SIG-M5 (cell line): ENCODE measurements at regions not wholly inside any gene's neighbourhood (a gene's known extent, or its start where the extent isn't known, plus 50 kb on each side); places are given as distances from the start of the nearest gene placed in this dataset.
"Not testable (repeated sequence)": the region's sequence is repeated elsewhere in the genome, so short reads cannot be mapped to it uniquely, and the experiment has no call there.

Experiments used
- DNase-seq: peaks from one replicate; lab custom pipeline; 2025; lab: John Stamatoyannopoulos, UW

GRCh38 chr2:217593732-217594131 lies 409.1 kb downstream of the TNS1 start:
- DNase-seq, result no peak

GRCh38 chr2:217588266-217588665 lies 414.5 kb downstream of the TNS1 start:
- DNase-seq, result no peak

DNA sequence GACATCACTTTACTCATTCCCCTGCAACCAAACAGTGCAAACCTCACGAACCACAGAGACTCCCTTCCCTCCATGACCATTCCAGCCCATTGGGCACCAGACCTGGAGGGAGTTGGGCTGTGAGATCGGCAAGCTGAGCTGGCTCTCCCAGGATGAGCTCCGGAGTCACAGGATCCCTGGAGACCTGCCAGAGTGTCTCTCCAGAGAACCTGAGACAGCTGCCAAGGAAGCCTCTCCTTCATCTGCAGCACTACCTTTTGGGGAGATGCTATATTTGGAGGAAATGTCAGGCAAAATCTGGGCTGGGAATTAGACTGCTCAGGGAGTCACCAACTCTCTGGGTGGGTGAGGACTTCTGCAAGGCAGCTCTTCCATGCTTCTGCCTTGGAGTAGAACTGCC lies 417.4 kb downstream of the TNS1 start:
- DNase-seq, result no peak

DNA sequence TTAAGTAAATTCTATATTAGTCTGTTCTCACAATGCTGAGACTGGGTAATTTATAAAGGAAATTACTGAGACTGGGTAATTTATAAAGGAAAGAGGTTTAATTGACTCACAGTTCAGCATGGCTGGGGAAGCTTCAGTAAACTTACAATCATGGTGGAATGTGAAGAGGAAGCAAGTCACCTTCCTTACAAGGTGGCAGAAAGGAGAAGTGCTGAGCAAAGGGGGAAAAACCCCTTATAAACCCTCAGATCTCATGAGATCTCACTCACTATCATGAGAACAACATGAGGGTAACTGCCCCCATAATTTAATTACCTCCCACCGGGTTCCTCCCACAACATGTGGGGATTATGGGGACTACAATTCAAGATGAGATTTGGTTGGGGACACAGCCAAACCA lies 422.4 kb downstream of the TNS1 start:
- not testable (repeated sequence) for DNase-seq

DNA sequence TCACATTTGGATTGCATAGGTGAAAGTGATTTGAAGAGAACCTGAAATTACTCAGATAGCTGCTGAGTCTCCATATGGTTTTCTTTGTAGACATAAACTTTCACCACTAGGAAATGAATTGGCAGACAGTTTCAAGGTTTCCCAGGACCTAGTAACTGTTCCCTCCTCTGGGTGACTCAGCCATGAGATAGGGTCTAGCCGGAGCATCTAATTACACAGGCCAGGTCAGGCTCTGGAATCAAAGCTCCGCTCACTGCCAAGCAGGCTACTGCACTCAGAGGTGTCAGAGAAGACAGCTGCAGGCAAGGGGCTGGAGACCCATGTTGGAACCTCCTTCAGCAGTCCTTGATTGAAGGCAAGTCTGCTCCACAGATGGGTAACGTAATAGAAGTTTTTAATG lies 429.2 kb downstream of the TNS1 start:
- no peak for DNase-seq

DNA sequence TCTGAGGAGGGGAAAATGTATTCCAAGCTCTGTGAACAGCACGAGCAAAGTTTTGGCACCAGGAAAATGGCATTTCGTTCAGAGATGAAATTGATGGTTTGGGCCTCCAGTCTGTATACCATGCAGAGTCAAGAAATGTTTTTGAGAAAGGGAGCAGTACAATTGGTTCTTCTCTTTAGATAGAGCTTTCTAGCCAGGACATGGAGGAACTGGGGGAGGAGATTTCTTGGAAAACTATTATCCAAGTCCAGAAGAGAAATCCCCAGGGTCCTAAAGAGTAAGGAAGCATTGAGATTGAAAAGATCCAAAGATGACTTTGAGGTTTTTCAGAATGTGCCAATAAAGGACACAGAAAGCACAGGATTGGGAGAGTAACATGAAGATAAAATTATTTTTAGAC lies 432.4 kb downstream of the TNS1 start:
- DNase-seq, result no peak

DNA sequence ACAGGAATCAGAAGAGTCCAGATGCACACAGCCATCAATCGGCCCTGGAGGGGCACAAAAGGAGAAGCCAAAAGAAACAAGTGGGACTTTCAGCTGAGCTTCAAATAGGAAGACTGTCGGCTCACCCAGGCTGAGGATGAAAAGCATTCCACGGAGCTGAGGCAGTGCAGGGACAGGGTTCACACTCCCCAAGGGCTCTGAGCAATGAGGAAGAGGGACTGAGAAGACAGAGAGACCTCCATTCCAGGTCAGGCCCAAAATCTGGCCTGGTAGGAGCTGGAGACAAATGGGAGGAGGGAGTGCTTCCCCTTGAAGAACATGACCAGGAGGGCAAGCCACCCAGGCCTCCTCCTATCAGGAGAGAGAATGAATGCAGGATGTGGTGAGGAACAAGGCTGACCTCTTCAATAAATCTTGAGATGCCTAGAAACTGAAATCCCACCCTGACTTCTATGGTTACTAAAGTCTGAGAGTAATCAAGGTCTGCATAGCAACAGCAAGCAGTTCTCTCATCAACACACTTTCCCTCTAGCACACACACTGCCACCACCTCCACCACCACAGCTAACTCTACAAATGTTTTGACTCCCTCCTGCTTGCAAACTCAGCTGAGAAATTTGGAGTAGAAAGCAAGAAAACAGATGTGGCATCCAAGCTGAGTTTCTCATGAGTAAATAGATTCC lies 434.4 kb downstream of the TNS1 start:
- DNase-seq, result no peak

- DNase-seq, result no peak
These were observed 439.2 kb downstream of the TNS1 start for GRCh38 chr2:217563565-217563964.

DNA sequence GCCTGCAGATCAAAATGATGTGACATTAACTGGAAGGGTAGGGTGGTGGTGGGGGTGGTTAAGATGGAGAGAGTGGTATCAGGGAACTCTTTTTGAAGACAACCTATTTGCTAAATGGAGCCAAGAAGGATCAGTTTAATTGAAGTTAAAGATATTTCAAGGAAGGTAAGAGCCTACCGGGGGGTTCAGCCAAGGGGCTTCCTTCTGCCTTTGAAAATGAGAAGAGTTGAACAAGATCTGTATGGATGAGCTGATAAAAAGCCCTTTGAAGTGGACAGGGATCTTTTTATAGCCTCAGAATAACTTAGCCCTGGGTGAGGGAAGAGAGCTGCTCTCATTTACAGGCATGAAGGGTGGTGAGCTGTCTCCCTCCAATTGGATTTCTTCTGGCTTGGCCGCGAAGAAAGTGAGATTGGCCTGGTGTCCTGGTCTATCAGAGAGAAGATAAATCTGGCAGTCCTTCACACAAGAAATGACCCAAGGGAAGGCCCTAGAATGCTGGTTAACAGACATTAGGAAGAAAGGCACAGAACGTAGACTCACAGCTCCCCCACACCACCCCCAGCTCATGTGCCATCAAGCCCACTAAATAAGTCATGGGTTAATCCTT lies 439.8 kb downstream of the TNS1 start:
- DNase-seq, result no peak

DNA sequence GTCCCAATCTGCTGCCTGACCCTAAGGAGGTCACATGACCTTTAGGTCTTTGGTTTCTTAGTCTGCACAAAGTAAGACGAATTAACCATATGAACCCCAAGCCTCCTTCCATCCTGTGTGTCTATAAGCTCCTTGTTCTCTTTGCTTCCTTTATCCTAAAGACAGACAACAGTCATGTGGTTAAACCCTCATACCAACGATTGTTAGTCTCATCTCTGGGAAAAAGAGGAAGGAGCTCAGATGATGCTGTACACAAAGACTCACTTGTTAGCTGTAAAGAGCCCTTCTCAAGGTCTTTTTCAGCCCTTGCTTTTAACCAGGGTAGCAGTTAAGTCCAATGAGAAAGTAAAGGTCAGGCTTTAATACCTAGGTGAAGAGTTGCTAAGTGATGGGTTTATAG lies 443.7 kb downstream of the TNS1 start:
- peak; percentile 3 for DNase-seq

- no peak for DNase-seq
These were observed 447.5 kb downstream of the TNS1 start for GRCh38 chr2:217555081-217555876.

DNA sequence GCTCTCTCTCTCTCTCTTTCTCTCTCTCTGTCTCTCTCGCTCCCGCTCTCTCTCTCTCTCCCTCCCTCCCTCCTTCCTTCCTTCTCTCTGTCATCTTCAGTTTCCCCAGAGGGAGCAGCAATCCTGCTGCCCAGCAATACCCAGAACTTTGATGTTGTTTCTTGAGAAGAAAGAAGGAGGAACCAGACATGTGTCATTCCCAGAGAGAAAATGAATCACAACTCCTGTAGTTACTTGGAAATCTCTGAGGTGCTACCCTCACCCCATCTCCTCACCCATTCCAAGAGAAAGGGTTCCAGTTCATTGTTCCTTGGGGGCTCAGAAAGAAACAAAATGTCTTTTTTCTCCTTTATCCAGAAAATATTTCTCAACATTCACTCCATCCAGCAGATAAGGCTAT lies 449.1 kb downstream of the TNS1 start:
- DNase-seq, result no peak

GRCh38 chr2:217553202-217553601 lies 449.6 kb downstream of the TNS1 start:
- no peak for DNase-seq

DNA sequence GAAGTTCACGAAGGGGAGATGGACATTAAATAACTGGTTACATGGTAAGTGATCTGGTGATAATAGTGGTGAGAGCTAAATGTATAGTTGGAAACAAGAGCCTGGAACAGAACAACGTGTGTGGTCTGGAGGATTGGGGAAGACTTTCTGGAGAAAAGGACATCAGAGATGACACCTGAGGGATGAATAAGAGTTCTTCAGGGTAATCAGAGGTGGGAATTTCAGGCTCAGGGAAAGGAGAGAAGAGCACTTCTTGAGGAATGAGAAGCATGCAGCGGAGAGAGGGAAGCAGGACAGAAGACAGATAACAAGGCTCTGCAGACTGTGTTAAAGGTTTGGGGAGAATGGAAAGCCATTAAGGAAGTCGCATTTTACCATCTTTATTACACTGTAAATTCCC lies 450.7 kb downstream of the TNS1 start:
- no peak for DNase-seq

GRCh38 chr2:217551252-217551899 lies 451.4 kb downstream of the TNS1 start:
- no peak for DNase-seq

DNA sequence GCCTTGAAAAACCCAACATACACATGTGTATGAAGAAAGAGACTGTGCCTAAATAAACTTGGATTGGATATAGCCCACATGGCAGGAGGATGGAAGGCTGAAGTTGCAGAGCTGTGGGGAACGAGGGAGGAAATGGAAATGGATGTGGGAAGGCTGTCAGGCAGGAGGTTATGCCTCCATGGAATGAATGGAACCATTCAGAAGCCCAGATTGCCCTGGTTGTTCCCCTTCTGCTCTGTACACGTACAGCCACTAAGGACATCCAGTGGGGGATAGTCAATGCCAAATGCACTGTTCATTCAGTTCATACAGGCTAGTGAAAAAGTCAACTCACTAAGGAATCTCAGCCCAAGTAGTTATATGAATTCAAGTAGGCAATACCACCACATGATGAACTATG lies 463.7 kb downstream of the TNS1 start:
- DNase-seq, result no peak

GRCh38 chr2:217538719-217539118 lies 464.1 kb downstream of the TNS1 start:
- DNase-seq, result no peak

- DNase-seq, result no peak
These were observed 466.7 kb downstream of the TNS1 start for GRCh38 chr2:217535957-217536708.

- DNase-seq, result no peak
These were observed 472.3 kb downstream of the TNS1 start for GRCh38 chr2:217530392-217531090.

- DNase-seq, result no peak
These were observed 473.5 kb downstream of the TNS1 start for GRCh38 chr2:217529271-217529670.

DNA sequence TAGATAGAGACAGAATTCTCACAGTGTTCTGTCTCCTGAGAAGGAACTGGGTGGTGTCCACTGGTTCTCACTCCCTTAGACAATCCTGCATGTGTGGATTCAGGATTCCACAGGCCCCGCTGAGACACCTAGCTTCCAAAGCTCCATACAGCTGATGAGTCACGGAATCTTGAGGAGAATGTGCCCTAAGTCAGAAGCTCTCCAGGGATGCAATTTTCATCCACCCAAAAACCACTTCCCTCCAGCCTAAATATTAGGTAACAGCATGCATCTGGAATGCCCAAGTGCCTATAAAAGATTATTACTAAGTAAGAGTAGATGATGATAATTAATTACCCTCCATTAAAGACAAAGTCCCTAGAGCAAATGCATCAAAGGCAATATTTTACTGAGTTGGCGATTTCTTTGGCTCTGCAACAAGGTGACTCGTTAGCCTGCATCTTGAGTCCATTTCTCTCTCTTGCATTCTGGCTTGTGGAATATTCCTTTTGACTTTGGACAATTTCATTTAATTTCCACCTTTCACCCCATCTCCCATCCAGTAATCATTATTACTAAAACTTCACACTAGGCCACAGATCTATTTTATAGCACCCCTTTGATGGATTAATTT lies 475.1 kb downstream of the TNS1 start:
- no peak for DNase-seq
